Urinary bladder (tissue), 3 donors: ENCODE measurements at regions not wholly inside any gene's neighbourhood (a gene's known extent, or its start where the extent isn't known, plus 50 kb on each side); places are given as distances from the start of the nearest gene placed in this dataset.

Experiments
- DNase-seq: peaks from one replicate; pipeline ENCODE4 v3.0.0-alpha.2; 2015; ENCODE audit errors: extremely low spot score
- H3K27ac ChIP-seq: one replicate; pipeline ENCODE4 v1.5.1; 2013; ENCODE audit warnings: low read depth, mild to moderate bottlenecking, moderate library complexity
- H3K36me3 ChIP-seq: one replicate; pipeline ENCODE4 v1.6.1; 2013; ENCODE audit warnings: mild to moderate bottlenecking, moderate library complexity; ENCODE audit not compliant: insufficient read depth
- H3K4me1 ChIP-seq: one replicate; pipeline ENCODE4 v1.6.1; 2013; ENCODE audit warnings: mild to moderate bottlenecking, moderate library complexity; ENCODE audit not compliant: insufficient read depth
- H3K4me3 ChIP-seq: one replicate; pipeline ENCODE4 v1.5.1; 2013; ENCODE audit warnings: low read depth, low read length
- WGBS: extraction: QIAGEN DNeasy Blood & Tissue Kit; methylation state at CpG from one replicate; pipeline ENCODE4 v1.1.7; 2013; 5-methylcytosine and 5-hydroxymethylcytosine counted together
- donor health status: healthy with polysubstance abuse.
- donor health status: healthy.

DNA sequence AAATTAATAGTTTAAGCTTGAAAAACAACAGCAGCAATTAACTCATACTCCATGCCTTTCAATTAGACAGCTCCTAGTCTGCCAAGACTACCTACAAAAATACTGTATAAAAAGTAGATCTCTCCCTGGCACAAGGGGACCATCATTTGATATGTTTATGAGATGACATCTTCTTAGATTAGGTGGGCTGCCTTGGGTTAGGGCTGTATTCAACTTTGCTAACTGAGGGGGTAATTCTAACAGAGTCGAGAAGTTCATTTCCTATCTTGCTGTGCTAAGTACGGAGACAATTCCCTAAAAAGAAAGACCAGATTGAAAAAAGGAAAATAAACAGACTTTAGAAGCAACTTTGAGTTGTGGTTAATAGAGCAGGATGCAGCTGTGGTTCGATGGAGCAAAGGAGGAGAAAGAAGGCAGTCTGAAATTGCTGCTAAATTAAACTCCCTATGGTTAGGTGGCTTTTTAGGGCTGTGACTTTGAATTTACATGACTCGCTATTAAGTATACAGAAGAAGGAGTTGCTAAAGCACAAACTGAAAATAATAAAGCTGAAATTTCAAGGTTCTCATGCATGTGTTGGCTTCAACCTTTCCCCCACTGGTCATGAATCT lies 75.4 kb downstream of the CDC7 start:
- WGBS, result 44% methylated on average over 4 of the region's 4 CpGs
- H3K4me3 ChIP-seq, result no peak overlapping the region
- no peak overlapping the region for H3K27ac ChIP-seq
- H3K36me3 ChIP-seq, result no peaks in the 10 kb centered on the region
- H3K4me1 ChIP-seq, result peaks cover 3% of the 10 kb centered on the region
- DNase-seq, result no peak

DNA sequence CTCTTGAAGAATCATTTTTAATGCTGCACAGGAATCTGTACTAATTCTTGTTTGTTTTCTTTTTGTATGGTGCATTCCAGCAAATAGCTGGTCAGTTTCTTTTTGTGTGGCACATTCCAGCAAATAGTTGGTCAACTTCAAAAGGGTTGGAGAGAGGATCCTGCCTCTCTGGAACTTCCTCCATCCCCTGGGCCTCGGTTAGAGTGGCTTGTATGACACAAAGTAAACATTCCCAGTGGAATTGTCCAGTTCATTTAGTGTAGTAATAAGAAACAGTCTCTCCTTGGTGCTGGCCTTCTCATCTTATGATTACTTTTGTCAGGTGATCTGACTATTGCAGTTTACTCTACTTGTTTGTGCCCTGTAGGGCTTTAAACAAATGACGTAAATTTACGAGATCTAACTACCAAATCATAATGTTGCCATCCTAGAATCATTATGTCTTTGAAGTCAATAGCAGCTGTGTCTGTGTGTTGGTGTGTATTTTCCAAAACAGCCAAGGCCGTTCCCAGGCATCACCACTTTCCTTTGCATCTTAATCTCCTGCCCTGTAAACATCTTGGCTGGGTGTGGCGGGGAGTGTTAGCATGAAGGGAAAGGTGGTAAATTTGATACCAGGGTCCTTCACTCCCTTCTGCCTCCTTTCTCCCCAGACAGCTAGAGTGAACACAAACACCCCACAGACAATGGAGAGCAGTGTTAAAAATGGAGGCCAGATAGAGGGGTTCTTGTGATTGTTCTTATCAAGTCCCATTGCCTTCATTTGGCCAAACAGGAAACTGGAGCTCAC lies 77.9 kb downstream of the CDC7 start:
- Histone ChIP-seq H3K36me3 (no peaks in the 10 kb centered on the region), H3K27ac (no peak overlapping the region), H3K4me3 (no peak overlapping the region), H3K4me1 (peaks cover 3% of the 10 kb centered on the region)
- 76% methylated on average over 5 of the region's 5 CpGs for WGBS
- no peak for DNase-seq

- H3K4me3 ChIP-seq, result no peak overlapping the region
- peaks cover 3% of the 10 kb centered on the region for H3K4me1 ChIP-seq
- no peaks in the 10 kb centered on the region for H3K36me3 ChIP-seq
- 43% methylated on average over 5 of the region's 5 CpGs for WGBS
- H3K27ac ChIP-seq, result no peak overlapping the region
- DNase-seq, result no peak
Observed at GRCh38 chr1:91579658-91580228, 79.1 kb downstream of the CDC7 start.

- Histone ChIP-seq H3K36me3 (no peaks in the 10 kb centered on the region), H3K4me3 (no peak overlapping the region), H3K4me1 (peaks cover 1% of the 10 kb centered on the region), H3K27ac (peak overlapping the region; percentile 86)
- no peak for DNase-seq
- WGBS, result 35% methylated on average over 4 of the region's 4 CpGs
Observed at GRCh38 chr1:91582431-91582921, 81.8 kb downstream of the CDC7 start.

- Histone ChIP-seq H3K36me3 (no peaks in the 10 kb centered on the region), H3K4me3 (no peak overlapping the region), H3K4me1 (peaks cover 1% of the 10 kb centered on the region), H3K27ac (no peak overlapping the region)
- DNase-seq, result no peak
- 42% methylated on average over 7 of the region's 7 CpGs for WGBS
Observed at GRCh38 chr1:91583326-91583755, 82.7 kb downstream of the CDC7 start.

GRCh38 chr1:91584309-91584708 lies 83.7 kb downstream of the CDC7 start:
- DNase-seq, result no peak
- no peaks in the 10 kb centered on the region for H3K4me1 ChIP-seq
- WGBS, result 82% methylated on average over 4 of the region's 4 CpGs
- H3K27ac ChIP-seq, result no peak overlapping the region
- H3K4me3 ChIP-seq, result no peak overlapping the region
- no peaks in the 10 kb centered on the region for H3K36me3 ChIP-seq

DNA sequence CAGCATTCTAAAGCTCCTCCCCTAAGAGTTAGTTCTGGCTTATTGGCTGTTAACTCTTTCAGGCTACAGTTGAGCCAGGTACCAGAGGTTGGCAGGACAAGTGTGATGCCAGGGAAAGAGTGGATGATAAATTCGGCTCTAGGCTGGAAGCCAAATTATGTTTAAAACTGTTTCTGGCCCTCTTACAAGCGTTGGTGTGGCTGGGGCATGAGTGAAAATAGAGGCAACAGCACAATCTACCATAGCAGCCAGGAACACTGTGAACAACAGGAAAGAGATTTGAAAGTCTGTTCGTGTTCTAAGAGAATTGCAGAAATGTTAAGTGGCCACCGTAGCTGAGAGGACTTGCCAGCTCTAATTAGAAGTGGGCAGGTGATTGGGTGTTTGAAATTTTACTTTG lies 84.2 kb downstream of the CDC7 start:
- Histone ChIP-seq H3K4me1 (no peaks in the 10 kb centered on the region), H3K4me3 (no peak overlapping the region), H3K27ac (no peak overlapping the region), H3K36me3 (no peaks in the 10 kb centered on the region)
- DNase-seq, result no peak
- 49% methylated on average over 4 of the region's 4 CpGs for WGBS

DNA sequence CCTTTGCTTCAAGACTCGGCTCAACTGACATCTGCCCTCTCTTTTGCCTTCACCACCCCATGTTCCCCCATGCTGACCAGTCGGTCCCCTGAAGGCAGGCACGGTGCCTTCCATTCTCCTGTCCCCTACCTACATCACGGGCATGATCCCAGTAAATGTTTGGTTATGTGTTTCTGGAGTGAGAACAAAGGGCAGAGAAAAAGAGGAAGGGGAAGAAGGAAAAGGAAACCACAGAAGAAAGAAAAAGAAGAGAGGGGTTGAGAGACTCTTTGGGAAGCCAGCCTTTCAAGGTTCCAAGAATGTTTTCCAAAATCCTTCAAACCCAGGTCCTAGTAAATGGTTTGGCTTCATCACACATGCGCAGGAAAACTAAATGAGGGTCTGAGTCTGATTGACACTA lies 84.9 kb downstream of the CDC7 start:
- H3K4me3 ChIP-seq, result no peak overlapping the region
- H3K36me3 ChIP-seq, result no peaks in the 10 kb centered on the region
- no peaks in the 10 kb centered on the region for H3K4me1 ChIP-seq
- WGBS, result 92% methylated on average over 5 of the region's 5 CpGs
- H3K27ac ChIP-seq, result no peak overlapping the region
- no peak for DNase-seq

GRCh38 chr1:91585982-91586381 lies 85.3 kb downstream of the CDC7 start:
- WGBS, result 64% methylated on average over 7 of the region's 7 CpGs
- Histone ChIP-seq H3K36me3 (no peaks in the 10 kb centered on the region), H3K27ac (no peak overlapping the region), H3K4me1 (no peaks in the 10 kb centered on the region), H3K4me3 (no peak overlapping the region)
- no peak for DNase-seq

DNA sequence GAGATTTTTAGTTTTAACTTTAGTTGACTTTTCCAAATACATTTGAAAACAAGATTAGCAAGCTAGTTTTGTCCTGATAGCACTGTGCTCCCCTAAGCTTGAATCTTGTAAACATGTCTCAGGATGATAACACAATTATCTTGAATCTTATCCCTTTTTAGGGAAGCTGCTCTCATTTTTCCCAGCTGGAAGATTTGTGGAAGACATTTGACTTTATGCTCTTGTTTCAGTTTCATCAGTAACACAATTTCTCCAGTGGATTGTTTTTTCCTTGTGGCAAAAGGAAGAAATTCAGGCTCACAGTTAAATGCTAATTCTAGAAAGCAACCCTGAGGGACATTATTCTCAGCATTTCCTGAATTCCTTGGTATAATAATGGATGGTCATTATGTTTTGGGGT lies 88.8 kb downstream of the CDC7 start:
- H3K27ac ChIP-seq, result peak overlapping the region; percentile 61
- no peaks in the 10 kb centered on the region for H3K36me3 ChIP-seq
- no peak overlapping the region for H3K4me3 ChIP-seq
- no peaks in the 10 kb centered on the region for H3K4me1 ChIP-seq
- no peak for DNase-seq

DNA sequence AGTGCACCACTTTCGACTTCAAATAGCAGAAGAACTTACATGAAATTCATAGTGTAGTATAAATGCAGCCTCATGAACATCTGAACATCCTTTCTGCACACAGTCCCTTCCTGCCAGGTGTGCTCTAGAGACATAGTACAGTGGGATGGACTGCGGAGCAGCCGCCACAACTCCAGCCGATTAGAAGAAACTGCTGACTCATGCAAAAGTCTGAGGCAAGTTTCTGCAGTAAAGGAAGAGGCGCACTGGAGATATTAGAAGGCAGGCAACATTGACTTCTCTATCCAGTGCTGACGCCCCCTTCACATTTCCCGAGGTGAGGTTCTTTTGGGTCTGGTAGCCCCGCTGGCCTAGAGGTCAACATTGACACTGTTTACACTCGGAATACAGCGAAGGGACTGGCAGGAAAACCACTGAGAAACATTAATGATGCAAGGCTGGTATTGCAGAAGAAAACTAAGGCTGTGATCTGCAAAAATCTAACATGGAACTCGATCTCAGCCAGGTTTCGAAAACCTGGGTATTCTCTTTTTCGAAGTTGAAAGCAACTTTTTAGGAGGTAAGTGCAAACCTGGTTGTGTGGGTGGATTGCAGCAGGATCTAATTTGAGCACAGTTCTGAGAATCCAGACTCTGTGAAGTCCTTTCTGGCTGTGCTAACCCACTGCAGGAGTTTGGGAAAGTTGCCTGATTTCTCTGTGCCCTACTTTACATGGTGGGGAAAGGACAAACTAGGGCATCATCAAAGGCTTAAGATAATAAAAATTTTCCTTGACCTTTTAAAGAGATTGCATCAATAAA lies 90.7 kb downstream of the CDC7 start:
- Histone ChIP-seq H3K4me3 (no peak overlapping the region), H3K27ac (no peak overlapping the region), H3K36me3 (no peaks in the 10 kb centered on the region), H3K4me1 (no peaks in the 10 kb centered on the region)
- 56% methylated on average over 13 of the region's 13 CpGs for WGBS
- no peak for DNase-seq

- no peaks in the 10 kb centered on the region for H3K36me3 ChIP-seq
- H3K4me3 ChIP-seq, result no peak overlapping the region
- H3K27ac ChIP-seq, result no peak overlapping the region
- 84% methylated on average over 5 of the region's 5 CpGs for WGBS
- H3K4me1 ChIP-seq, result no peaks in the 10 kb centered on the region
- no peak for DNase-seq
Observed at GRCh38 chr1:91592716-91593477, 92.2 kb downstream of the CDC7 start.
